BLaER1 treated with 17β-estradiol and CSF1 and Interleukin-3, amounts not matched to agents 10 nM and 100 nM (cell line): ENCODE measurements at regions not wholly inside any gene's neighbourhood (a gene's known extent, or its start where the extent isn't known, plus 50 kb on each side); places are given as distances from the start of the nearest gene placed in this dataset.
"Not testable (repeated sequence)": the region's sequence is repeated elsewhere in the genome, so short reads cannot be mapped to it uniquely, and the experiment has no call there.

ENCODE experiments used
- H3K27ac ChIP-seq, 11 experiments: shearing (Covaris generic); formaldehyde crosslinking; 2 replicates each; pipeline ENCODE4 v1.8.1; 2022
- H3K27me3 ChIP-seq, 11 experiments: shearing (Covaris generic); formaldehyde crosslinking; 2 replicates each; pipeline ENCODE4 v1.8.1; 2022
- H3K36me3 ChIP-seq, 11 experiments: shearing (Covaris generic); formaldehyde crosslinking; 2 replicates each; pipeline ENCODE4 v1.8.1; 2022
- H3K4me1 ChIP-seq, 10 experiments: shearing (Covaris generic); formaldehyde crosslinking; 2 replicates each; pipeline ENCODE4 v1.8.1; 2022
- H3K4me2 ChIP-seq, 11 experiments: shearing (Covaris generic); formaldehyde crosslinking; 2 replicates each; pipeline ENCODE4 v1.8.1; 2022
- H3K4me3 ChIP-seq, 10 experiments: shearing (Covaris generic); formaldehyde crosslinking; 2 replicates each; pipeline ENCODE4 v1.8.1; 2022
- H3K9ac ChIP-seq, 11 experiments: shearing (Covaris generic); formaldehyde crosslinking; 2 replicates each; pipeline ENCODE4 v1.8.1; 2022
- H3K9me3 ChIP-seq, 11 experiments: shearing (Covaris generic); formaldehyde crosslinking; replicated peaks in 1 of 11; 2 replicates each; pipeline ENCODE4 v1.8.1; 2022
- H4K20me1 ChIP-seq, 11 experiments: shearing (Covaris generic); formaldehyde crosslinking; 2 replicates each; pipeline ENCODE4 v1.8.1; 2022
- Cebpa-rat ChIP-seq, 11 experiments: shearing (Covaris generic); IDR thresholded peaks; 2 replicates each; pipeline ENCODE4 v1.8.1; 2022

- Histone ChIP-seq H3K27ac (0 out of 22 replicates have a peak overlapping the region, but pooled peaks of 1 of the 11 experiments have one; percentile 45), H3K27me3 (no peaks in the 10 kb centered on the region), H3K36me3 (peaks cover 0 to 28% (median 15%) of the 10 kb centered on the region in 11 experiments; a peak in 15 of 22 replicates), H3K4me1 (peaks cover 0 to 14% (median 13%) of the 10 kb centered on the region in 10 experiments; a peak in 15 of 20 replicates), H3K4me2 (peak overlapping the region in 4 of 11 experiments; percentile 63 to 78 (median 70); a peak in 6 of 22 replicates), H3K4me3 (peak overlapping the region in 2 of 10 experiments; percentile 24 to 37; a peak in 2 of 20 replicates), H3K9ac (no peak overlapping the region), H3K9me3 (peaks cover 55 to 92% (median 73%) of the 10 kb centered on the region in 11 experiments), H4K20me1 (no peaks in the 10 kb centered on the region)
- TF ChIP-seq Cebpa-rat (IDR thresholded peaks at IDR 0.05) = no peak
Observed at GRCh38 chr9:2439957-2440356, 181.6 kb upstream of the VLDLR start.

GRCh38 chr9:2443933-2444332, 177.7 kb upstream of the VLDLR start:
- Histone ChIP-seq H3K36me3 (peaks cover 0 to 35% (median 13%) of the 10 kb centered on the region in 11 experiments; a peak in 15 of 22 replicates), H3K9me3 (peaks cover 37 to 64% (median 53%) of the 10 kb centered on the region in 11 experiments)
- not testable (repeated sequence) for H4K20me1 ChIP-seq, H3K4me1 ChIP-seq, H3K9ac ChIP-seq, H3K27me3 ChIP-seq, H3K4me3 ChIP-seq, H3K27ac ChIP-seq, H3K4me2 ChIP-seq

- no peak for TF ChIP-seq Cebpa-rat (IDR thresholded peaks at IDR 0.05)
- H3K9ac ChIP-seq = no peak overlapping the region
- no peaks in the 10 kb centered on the region for H3K4me1 ChIP-seq
- H3K9me3 ChIP-seq = peaks cover 0 to 21% (median 11%) of the 10 kb centered on the region in 11 experiments; a peak in 19 of 22 replicates
- H4K20me1 ChIP-seq = no peaks in the 10 kb centered on the region
- no peaks in the 10 kb centered on the region for H3K27me3 ChIP-seq
- H3K4me3 ChIP-seq = no peak overlapping the region
- H3K4me2 ChIP-seq = no peak overlapping the region
- H3K36me3 ChIP-seq = peaks cover 0 to 21% (median 0%) of the 10 kb centered on the region in 11 experiments; a peak in 6 of 22 replicates
- no peak overlapping the region for H3K27ac ChIP-seq
Observed at GRCh38 chr9:2448193-2448738, 173.3 kb upstream of the VLDLR start.

- H3K9ac ChIP-seq = no peak overlapping the region
- H3K27ac ChIP-seq = no peak overlapping the region
- H3K4me2 ChIP-seq = no peak overlapping the region
- peaks cover 0 to 1% (median 0%) of the 10 kb centered on the region in 11 experiments; a peak in 1 of 22 replicates for H3K9me3 ChIP-seq
- no peak for TF ChIP-seq Cebpa-rat (IDR thresholded peaks at IDR 0.05)
- no peaks in the 10 kb centered on the region for H4K20me1 ChIP-seq
- H3K4me1 ChIP-seq = no peaks in the 10 kb centered on the region
- no peak overlapping the region for H3K4me3 ChIP-seq
- H3K27me3 ChIP-seq = no peaks in the 10 kb centered on the region
- H3K36me3 ChIP-seq = peaks cover 0 to 15% (median 0%) of the 10 kb centered on the region in 11 experiments; a peak in 4 of 22 replicates
Observed at GRCh38 chr9:2453106-2453505, 168.5 kb upstream of the VLDLR start.

- Histone ChIP-seq H3K36me3 (peaks cover 0 to 9% (median 0%) of the 10 kb centered on the region in 11 experiments; a peak in 3 of 22 replicates), H4K20me1 (no peaks in the 10 kb centered on the region), H3K4me2 (no peak overlapping the region), H3K9me3 (no peaks in the 10 kb centered on the region; a peak in 1 of 22 replicates), H3K27ac (no peak overlapping the region), H3K4me3 (no peak overlapping the region), H3K9ac (no peak overlapping the region), H3K27me3 (no peaks in the 10 kb centered on the region), H3K4me1 (no peaks in the 10 kb centered on the region)
- TF ChIP-seq Cebpa-rat (IDR thresholded peaks at IDR 0.05) = no peak
Observed at GRCh38 chr9:2453701-2454100, 167.9 kb upstream of the VLDLR start.

GRCh38 chr9:2459756-2460155, 161.8 kb upstream of the VLDLR start:
- H3K9me3 ChIP-seq = peaks cover 8 to 20% (median 11%) of the 10 kb centered on the region in 11 experiments; a peak in 17 of 22 replicates

GRCh38 chr9:2461892-2462291, 159.7 kb upstream of the VLDLR start:
- Histone ChIP-seq H4K20me1 (no peaks in the 10 kb centered on the region), H3K36me3 (peaks cover 0 to 17% (median 0%) of the 10 kb centered on the region in 11 experiments; a peak in 5 of 22 replicates), H3K9ac (no peak overlapping the region), H3K4me1 (no peaks in the 10 kb centered on the region), H3K27me3 (no peaks in the 10 kb centered on the region), H3K4me2 (no peak overlapping the region), H3K27ac (no peak overlapping the region), H3K9me3 (peaks cover 8 to 28% (median 21%) of the 10 kb centered on the region in 11 experiments; a peak in 18 of 22 replicates), H3K4me3 (no peak overlapping the region)
- TF ChIP-seq Cebpa-rat (IDR thresholded peaks at IDR 0.05) = no peak

More at GRCh38 chr9:2459756-2460155, 161.8 kb upstream of the VLDLR start:
- Histone ChIP-seq H3K27me3 (no peaks in the 10 kb centered on the region), H3K27ac (no peak overlapping the region), H3K4me2 (no peak overlapping the region), H3K4me3 (no peak overlapping the region), H3K9ac (no peak overlapping the region), H3K4me1 (no peaks in the 10 kb centered on the region), H3K36me3 (peaks cover 0 to 8% (median 0%) of the 10 kb centered on the region in 11 experiments; a peak in 3 of 22 replicates), H4K20me1 (no peaks in the 10 kb centered on the region)
- no peak for TF ChIP-seq Cebpa-rat (IDR thresholded peaks at IDR 0.05)

GRCh38 chr9:2464624-2465023, 157.0 kb upstream of the VLDLR start:
- Histone ChIP-seq H3K4me2 (no peak overlapping the region), H3K4me1 (peaks cover 0 to 7% (median 3%) of the 10 kb centered on the region in 10 experiments; a peak in 16 of 20 replicates), H3K27me3 (no peaks in the 10 kb centered on the region), H3K36me3 (peaks cover 0 to 17% (median 0%) of the 10 kb centered on the region in 11 experiments; a peak in 5 of 22 replicates), H3K9me3 (peaks cover 8 to 28% (median 21%) of the 10 kb centered on the region in 11 experiments; a peak in 18 of 22 replicates), H3K4me3 (no peak overlapping the region), H4K20me1 (no peaks in the 10 kb centered on the region), H3K9ac (no peak overlapping the region), H3K27ac (no peak overlapping the region)
- no peak for TF ChIP-seq Cebpa-rat (IDR thresholded peaks at IDR 0.05)

GRCh38 chr9:2465516-2465915, 156.1 kb upstream of the VLDLR start:
- Histone ChIP-seq H3K4me1 (peaks cover 5 to 16% (median 11%) of the 10 kb centered on the region in 10 experiments; a peak in 17 of 20 replicates), H3K9ac (no peak overlapping the region), H3K4me3 (no peak overlapping the region), H3K9me3 (peaks cover 8 to 28% (median 21%) of the 10 kb centered on the region in 11 experiments; a peak in 18 of 22 replicates), H3K36me3 (peaks cover 0 to 17% (median 0%) of the 10 kb centered on the region in 11 experiments; a peak in 5 of 22 replicates), H3K4me2 (no peak overlapping the region), H3K27me3 (no peaks in the 10 kb centered on the region), H3K27ac (no peak overlapping the region), H4K20me1 (no peaks in the 10 kb centered on the region)
- no peak for TF ChIP-seq Cebpa-rat (IDR thresholded peaks at IDR 0.05)
